Right atrium auricular region (tissue), 2 donors: ENCODE measurements at regions not wholly inside any gene's neighbourhood (a gene's known extent, or its start where the extent isn't known, plus 50 kb on each side); places are given as distances from the start of the nearest gene placed in this dataset.

Experiments
- DNase-seq: peaks from one replicate; pipeline ENCODE4 v3.0.0-alpha.2; 2019; ENCODE audit warnings: low spot score
- H3K27ac ChIP-seq, 2 donors: fragments of 200-600 bp; sonication (generic); 1 replicate in 1 of 2; 2 replicates in 1 of 2; pipeline ENCODE4 v1.5.1; 2016 to 2019
- H3K27me3 ChIP-seq, 2 donors: fragments of 200-600 bp; sonication (generic); one replicate each; pipeline versions ENCODE4 v1.5.1 to v1.6.0; 2017 to 2019
- H3K36me3 ChIP-seq: fragments of 200-600 bp; sonication (generic); one replicate; pipeline ENCODE4 v1.5.1; 2016
- H3K4me1 ChIP-seq, 2 donors: fragments of 200-600 bp; sonication (generic); one replicate each; pipeline versions ENCODE4 v1.5.1 to v1.6.0; 2017 to 2019
- H3K4me3 ChIP-seq, 2 donors: fragments of 200-600 bp; sonication (generic); 1 replicate in 1 of 2; 2 replicates in 1 of 2; pipeline ENCODE4 v1.5.1; 2017 to 2019; ENCODE audit warnings: mild to moderate bottlenecking in 1 of 2, moderate library complexity in 1 of 2
- H3K9me3 ChIP-seq, 2 donors: fragments of 200-600 bp; sonication (generic); one replicate each; pipeline ENCODE4 v1.5.1; 2019
- microRNA-seq, 2 donors: library from miRNA; unstranded; fragments of <30 nt; microRNA quantifications; one replicate each; pipeline ENCODE4, GENCODE V29; 2016 to 2017; ENCODE audit warnings: borderline number of aligned reads in 2 of 2, borderline replicate concordance in 1 of 2
- TF ChIP-seq, protein P1 (sequence below), 2 donors: fragments of 200-600 bp; sonication (generic); IDR thresholded peaks; one replicate each; pipeline ENCODE4 v1.5.1; 2019; ENCODE audit warnings: antibody characterized with exemption in 2 of 2

DNA sequence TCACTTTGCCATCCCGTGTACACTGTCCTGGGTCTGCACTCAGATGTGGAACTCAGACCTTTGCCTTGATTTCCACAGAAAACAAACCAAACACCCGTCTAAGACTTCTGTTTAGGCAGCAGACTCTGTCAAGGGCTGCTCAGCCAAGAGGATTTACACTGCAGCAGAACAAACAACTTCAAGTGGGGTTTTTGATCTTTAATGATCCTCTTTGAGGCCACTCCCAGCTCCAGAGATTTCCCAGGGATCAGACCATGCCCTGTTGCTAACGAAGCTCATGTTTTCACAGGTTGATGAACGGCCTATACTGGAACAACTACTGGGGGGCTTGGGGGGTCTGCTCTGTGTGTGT is 52.5 kb upstream of the LGALSL start:
- Histone ChIP-seq H3K4me3 (no peak overlapping the region), H3K9me3 (no peaks in the 10 kb centered on the region), H3K4me1 (peaks cover 0 to 50% of the 10 kb centered on the region in 2 donors), H3K27ac (no peak overlapping the region), H3K36me3 (no peaks in the 10 kb centered on the region), H3K27me3 (no peaks in the 10 kb centered on the region)
- TF ChIP-seq, protein P1, sequence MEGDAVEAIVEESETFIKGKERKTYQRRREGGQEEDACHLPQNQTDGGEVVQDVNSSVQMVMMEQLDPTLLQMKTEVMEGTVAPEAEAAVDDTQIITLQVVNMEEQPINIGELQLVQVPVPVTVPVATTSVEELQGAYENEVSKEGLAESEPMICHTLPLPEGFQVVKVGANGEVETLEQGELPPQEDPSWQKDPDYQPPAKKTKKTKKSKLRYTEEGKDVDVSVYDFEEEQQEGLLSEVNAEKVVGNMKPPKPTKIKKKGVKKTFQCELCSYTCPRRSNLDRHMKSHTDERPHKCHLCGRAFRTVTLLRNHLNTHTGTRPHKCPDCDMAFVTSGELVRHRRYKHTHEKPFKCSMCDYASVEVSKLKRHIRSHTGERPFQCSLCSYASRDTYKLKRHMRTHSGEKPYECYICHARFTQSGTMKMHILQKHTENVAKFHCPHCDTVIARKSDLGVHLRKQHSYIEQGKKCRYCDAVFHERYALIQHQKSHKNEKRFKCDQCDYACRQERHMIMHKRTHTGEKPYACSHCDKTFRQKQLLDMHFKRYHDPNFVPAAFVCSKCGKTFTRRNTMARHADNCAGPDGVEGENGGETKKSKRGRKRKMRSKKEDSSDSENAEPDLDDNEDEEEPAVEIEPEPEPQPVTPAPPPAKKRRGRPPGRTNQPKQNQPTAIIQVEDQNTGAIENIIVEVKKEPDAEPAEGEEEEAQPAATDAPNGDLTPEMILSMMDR (IDR thresholded peaks at IDR 0.05), result no peak
- no peak for DNase-seq

DNA sequence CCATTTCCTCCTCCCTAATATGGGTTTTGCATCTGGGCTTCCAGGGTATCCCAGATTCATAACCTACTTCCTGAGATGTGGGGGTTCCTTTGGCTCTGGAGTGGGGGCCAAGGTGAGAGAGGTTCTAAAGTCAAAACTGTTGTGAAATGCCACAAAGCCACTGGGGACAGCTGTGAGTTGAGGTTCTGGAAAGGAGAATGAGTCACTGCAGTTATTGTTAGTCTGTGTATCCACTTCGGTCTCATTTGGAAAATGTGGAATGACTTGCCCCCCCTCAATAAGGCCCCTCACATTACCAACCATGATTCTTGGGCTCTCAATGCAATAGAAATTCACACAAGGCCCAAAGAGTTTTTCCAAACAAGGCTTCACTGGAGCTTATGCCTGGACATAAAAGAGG is 51.1 kb upstream of the LGALSL start:
- DNase-seq, result no peak
- no peaks in the 10 kb centered on the region for H3K9me3 ChIP-seq
- TF ChIP-seq, protein P1 (IDR thresholded peaks at IDR 0.05), result no peak
- peaks cover 0 to 50% of the 10 kb centered on the region in 2 donors for H3K4me1 ChIP-seq
- H3K4me3 ChIP-seq, result no peak overlapping the region
- H3K27me3 ChIP-seq, result no peaks in the 10 kb centered on the region
- peak overlapping the region; percentile 82 to 89 for H3K27ac ChIP-seq
- H3K36me3 ChIP-seq, result no peaks in the 10 kb centered on the region

DNA sequence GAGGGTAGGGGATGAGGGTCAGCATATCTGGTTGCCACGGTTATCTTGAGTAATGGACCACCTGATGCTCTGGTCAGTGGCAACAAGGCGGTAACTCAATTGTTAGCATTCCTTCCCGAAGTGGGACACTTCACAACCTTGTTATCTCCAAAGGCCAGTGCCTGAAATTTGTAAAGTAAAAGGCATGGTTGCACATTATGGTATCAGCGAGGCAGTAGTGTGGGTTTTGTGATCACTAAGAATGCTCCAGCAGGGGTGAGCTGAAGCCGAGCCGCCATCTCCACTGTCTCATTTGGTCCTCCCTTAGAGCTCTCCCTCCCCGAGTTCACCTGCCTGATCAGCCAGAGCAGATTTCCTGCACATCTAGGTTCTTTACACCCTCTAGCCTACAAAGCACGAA is 50.5 kb upstream of the LGALSL start:
- DNase-seq, result no peak

DNA sequence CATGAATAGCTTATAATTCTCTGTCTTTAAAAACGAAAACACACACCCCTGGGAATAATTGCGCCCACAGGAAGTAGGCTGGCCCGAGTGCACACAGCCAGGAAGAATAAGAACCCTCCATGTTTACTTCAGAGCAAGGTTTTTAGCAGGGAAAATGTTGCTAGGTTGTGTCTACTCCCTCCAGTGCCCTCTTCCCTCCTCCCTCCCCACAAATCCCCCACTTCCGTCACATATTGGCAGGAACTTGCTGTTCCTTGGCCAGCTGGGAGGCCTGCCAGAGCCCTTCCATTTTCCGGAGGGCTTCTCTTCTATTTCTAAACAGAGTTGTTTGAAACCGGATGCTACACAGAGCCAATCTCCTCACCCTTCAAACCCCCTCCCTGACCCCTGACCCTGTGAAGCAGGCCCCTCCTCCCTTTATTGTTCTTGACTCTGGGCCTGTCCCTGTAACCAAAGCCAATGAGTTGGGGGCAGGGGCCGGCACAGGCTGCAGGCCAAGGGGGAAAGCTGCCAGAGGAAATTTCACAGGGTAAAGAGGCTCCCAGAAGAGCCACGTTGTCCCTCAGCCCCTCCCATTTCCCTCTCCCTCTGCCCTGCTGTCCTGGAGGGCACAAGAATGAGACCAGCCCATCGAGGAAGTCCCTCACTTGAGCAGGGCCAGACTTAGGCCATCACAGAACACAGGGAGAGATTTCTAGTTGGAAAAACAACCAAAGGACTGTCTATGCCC is 49.8 kb upstream of the LGALSL start:
- Histone ChIP-seq H3K4me1 (peaks cover 0 to 50% of the 10 kb centered on the region in 2 donors), H3K9me3 (no peaks in the 10 kb centered on the region), H3K36me3 (no peaks in the 10 kb centered on the region), H3K27me3 (no peaks in the 10 kb centered on the region), H3K27ac (peak overlapping the region; percentile 82 to 89), H3K4me3 (peak overlapping the region in 1 of 2 donors; percentile 15)
- TF ChIP-seq, protein P1 (IDR thresholded peaks at IDR 0.05), result no peak
- peak; percentile 91 for DNase-seq

More for the DNA sequence above, 50.5 kb upstream of the LGALSL start:
- no peaks in the 10 kb centered on the region for H3K9me3 ChIP-seq
- no peaks in the 10 kb centered on the region for H3K36me3 ChIP-seq
- H3K4me3 ChIP-seq, result peak overlapping the region in 1 of 2 donors; percentile 15
- TF ChIP-seq, protein P1 (IDR thresholded peaks at IDR 0.05), result no peak
- peak overlapping the region; percentile 82 to 89 for H3K27ac ChIP-seq
- H3K4me1 ChIP-seq, result peaks cover 0 to 50% of the 10 kb centered on the region in 2 donors
- H3K27me3 ChIP-seq, result no peaks in the 10 kb centered on the region

Small RNA genes in the stretch of these regions (microRNA-seq; reads per million reads assigned to microRNA genes)
- gene MIR4433A (0 reads per million in 2 donors), gene MIR4433B (0 reads per million in 2 donors)
